ENCODE measurements at regions not wholly inside any gene's neighbourhood (a gene's known extent, or its start where the extent isn't known, plus 50 kb on each side); places are given as distances from the start of the nearest gene placed in this dataset.

- H3K9me3 ChIP-seq: peaks cover 0 to 3% (median 0%) of the 10 kb centered on the region in 4 donors
- H3K27ac ChIP-seq: no peak overlapping the region
- 85 to 88% methylated on average over 3 of the region's 3 CpGs for WGBS, 2 donors
- no peaks in the 10 kb centered on the region for H3K4me1 ChIP-seq
- TF ChIP-seq, protein P1, sequence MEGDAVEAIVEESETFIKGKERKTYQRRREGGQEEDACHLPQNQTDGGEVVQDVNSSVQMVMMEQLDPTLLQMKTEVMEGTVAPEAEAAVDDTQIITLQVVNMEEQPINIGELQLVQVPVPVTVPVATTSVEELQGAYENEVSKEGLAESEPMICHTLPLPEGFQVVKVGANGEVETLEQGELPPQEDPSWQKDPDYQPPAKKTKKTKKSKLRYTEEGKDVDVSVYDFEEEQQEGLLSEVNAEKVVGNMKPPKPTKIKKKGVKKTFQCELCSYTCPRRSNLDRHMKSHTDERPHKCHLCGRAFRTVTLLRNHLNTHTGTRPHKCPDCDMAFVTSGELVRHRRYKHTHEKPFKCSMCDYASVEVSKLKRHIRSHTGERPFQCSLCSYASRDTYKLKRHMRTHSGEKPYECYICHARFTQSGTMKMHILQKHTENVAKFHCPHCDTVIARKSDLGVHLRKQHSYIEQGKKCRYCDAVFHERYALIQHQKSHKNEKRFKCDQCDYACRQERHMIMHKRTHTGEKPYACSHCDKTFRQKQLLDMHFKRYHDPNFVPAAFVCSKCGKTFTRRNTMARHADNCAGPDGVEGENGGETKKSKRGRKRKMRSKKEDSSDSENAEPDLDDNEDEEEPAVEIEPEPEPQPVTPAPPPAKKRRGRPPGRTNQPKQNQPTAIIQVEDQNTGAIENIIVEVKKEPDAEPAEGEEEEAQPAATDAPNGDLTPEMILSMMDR (IDR thresholded peaks at IDR 0.05): no peak
- TF ChIP-seq EP300 (IDR thresholded peaks at IDR 0.05) (no peak), POLR2A (IDR thresholded peaks at IDR 0.05) (no peak)
- H3K36me3 ChIP-seq: no peaks in the 10 kb centered on the region
- no peaks in the 10 kb centered on the region for H3K27me3 ChIP-seq
- no peak overlapping the region for H3K4me3 ChIP-seq
- no peak for DNase-seq (ENCODE audit: low spot score in 2 of 2)
Observed at GRCh38 chr4:185895866-185896265, 83.9 kb upstream of the SORBS2 start.

DNA sequence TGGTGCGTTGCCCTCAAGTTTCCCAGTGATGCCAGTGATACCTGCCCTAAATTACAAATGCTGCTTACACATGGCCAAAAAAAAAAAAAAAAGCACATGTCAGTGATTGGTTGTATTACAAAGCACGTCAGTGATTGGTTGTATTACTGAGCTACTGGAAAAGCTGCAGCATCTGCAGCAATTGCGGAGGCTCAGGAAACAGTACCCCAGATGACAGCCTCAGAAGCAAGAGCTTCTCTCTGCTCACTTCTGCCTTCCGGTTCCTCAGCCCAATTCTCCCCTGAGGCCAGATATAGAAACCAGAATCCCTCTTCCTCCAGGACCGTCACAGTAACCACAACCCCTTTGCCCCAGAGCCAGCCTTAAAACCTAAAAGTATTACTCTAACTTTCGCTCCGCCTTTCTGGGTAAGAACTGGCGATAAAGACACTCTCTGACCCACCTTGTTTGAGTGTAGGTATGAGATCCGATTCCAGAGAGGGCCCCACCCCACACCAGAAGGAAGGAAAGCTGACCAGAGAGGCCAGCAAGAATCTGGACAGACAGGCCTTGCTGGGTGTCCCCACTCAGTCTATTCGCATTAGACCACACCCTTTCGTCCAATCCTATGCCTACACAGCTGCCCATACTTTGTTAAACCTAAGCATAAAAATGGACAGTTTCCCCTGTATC lies 85.0 kb upstream of the SORBS2 start:
- Histone ChIP-seq H3K27ac (no peak overlapping the region), H3K27me3 (no peaks in the 10 kb centered on the region), H3K4me1 (no peaks in the 10 kb centered on the region), H3K4me3 (no peak overlapping the region), H3K36me3 (no peaks in the 10 kb centered on the region), H3K9me3 (peaks cover 0 to 3% (median 0%) of the 10 kb centered on the region in 4 donors)
- DNase-seq (ENCODE audit: low spot score in 2 of 2): no peak
- TF ChIP-seq EP300 (IDR thresholded peaks at IDR 0.05): no peak
- no peak for TF ChIP-seq POLR2A (IDR thresholded peaks at IDR 0.05)
- 90 to 91% methylated on average over 11 of the region's 11 CpGs for WGBS, 2 donors

GRCh38 chr4:185898413-185898812 lies 86.4 kb upstream of the SORBS2 start:
- Histone ChIP-seq H3K27ac (no peak overlapping the region), H3K4me3 (no peak overlapping the region), H3K9me3 (peaks cover 0 to 3% (median 0%) of the 10 kb centered on the region in 4 donors), H3K36me3 (no peaks in the 10 kb centered on the region), H3K4me1 (no peaks in the 10 kb centered on the region), H3K27me3 (no peaks in the 10 kb centered on the region)
- DNase-seq (ENCODE audit: low spot score in 2 of 2): no peak
- no peak for TF ChIP-seq POLR2A (IDR thresholded peaks at IDR 0.05)
- TF ChIP-seq EP300 (IDR thresholded peaks at IDR 0.05): no peak
- TF ChIP-seq, protein P1 (IDR thresholded peaks at IDR 0.05): no peak
- 64 to 81% methylated on average over 8 of the region's 8 CpGs for WGBS, 2 donors

GRCh38 chr4:185899833-185900232 lies 87.8 kb upstream of the SORBS2 start:
- DNase-seq (ENCODE audit: low spot score in 2 of 2): no peak
- TF ChIP-seq, protein P1 (IDR thresholded peaks at IDR 0.05): no peak
- TF ChIP-seq POLR2A (IDR thresholded peaks at IDR 0.05): no peak
- no peak for TF ChIP-seq EP300 (IDR thresholded peaks at IDR 0.05)
- H3K4me3 ChIP-seq: no peak overlapping the region
- H3K9me3 ChIP-seq: no peaks in the 10 kb centered on the region
- no peak overlapping the region for H3K27ac ChIP-seq
- no peaks in the 10 kb centered on the region for H3K4me1 ChIP-seq
- WGBS, 2 donors: 75 to 93% methylated on average over 4 of the region's 4 CpGs
- H3K27me3 ChIP-seq: no peaks in the 10 kb centered on the region
- H3K36me3 ChIP-seq: no peaks in the 10 kb centered on the region

GRCh38 chr4:185902654-185903053 lies 90.7 kb upstream of the SORBS2 start:
- TF ChIP-seq, protein P1 (IDR thresholded peaks at IDR 0.05): no peak
- no peak for TF ChIP-seq POLR2A (IDR thresholded peaks at IDR 0.05)
- no peak for TF ChIP-seq EP300 (IDR thresholded peaks at IDR 0.05)
- no peaks in the 10 kb centered on the region for H3K36me3 ChIP-seq
- 82 to 84% methylated on average over 4 of the region's 4 CpGs for WGBS, 2 donors
- H3K27me3 ChIP-seq: no peaks in the 10 kb centered on the region
- H3K4me3 ChIP-seq: no peak overlapping the region
- H3K9me3 ChIP-seq: no peaks in the 10 kb centered on the region
- DNase-seq (ENCODE audit: low spot score in 2 of 2): no peak
- H3K27ac ChIP-seq: no peak overlapping the region
- H3K4me1 ChIP-seq: no peaks in the 10 kb centered on the region

Measured in tibial nerve (tissue), 4 donors.